ENCODE measurements at regions not wholly inside any gene's neighbourhood (a gene's known extent, or its start where the extent isn't known, plus 50 kb on each side); places are given as distances from the start of the nearest gene placed in this dataset.

GRCh38 chr9:108674766-108675530 is 180.8 kb downstream of the ACTL7B start:
- TF ChIP-seq CTCF (IDR thresholded peaks at IDR 0.05; ENCODE audit: borderline replicate concordance, insufficient read depth, low read depth, low read length), result no peak
- no peak overlapping the region for H3K4me3 ChIP-seq (ENCODE audit: low read depth, low read length)

GRCh38 chr9:108673386-108673785 is 182.4 kb downstream of the ACTL7B start:
- no peak overlapping the region for H3K4me3 ChIP-seq (ENCODE audit: low read depth, low read length)
- TF ChIP-seq CTCF (IDR thresholded peaks at IDR 0.05; ENCODE audit: borderline replicate concordance, insufficient read depth, low read depth, low read length), result no peak

GRCh38 chr9:108672475-108673190 is 183.2 kb downstream of the ACTL7B start:
- no peak for TF ChIP-seq CTCF (IDR thresholded peaks at IDR 0.05; ENCODE audit: borderline replicate concordance, insufficient read depth, low read depth, low read length)
- H3K4me3 ChIP-seq (ENCODE audit: low read depth, low read length), result no peak overlapping the region

GRCh38 chr9:108671794-108672193 is 184.0 kb downstream of the ACTL7B start:
- H3K4me3 ChIP-seq (ENCODE audit: low read depth, low read length), result no peak overlapping the region
- no peak for TF ChIP-seq CTCF (IDR thresholded peaks at IDR 0.05; ENCODE audit: borderline replicate concordance, insufficient read depth, low read depth, low read length)

GRCh38 chr9:108671176-108671575 is 184.6 kb downstream of the ACTL7B start:
- no peak overlapping the region for H3K4me3 ChIP-seq (ENCODE audit: low read depth, low read length)
- TF ChIP-seq CTCF (IDR thresholded peaks at IDR 0.05; ENCODE audit: borderline replicate concordance, insufficient read depth, low read depth, low read length), result no peak

GRCh38 chr9:108668938-108669335 is 186.8 kb downstream of the ACTL7B start:
- no peak for TF ChIP-seq CTCF (IDR thresholded peaks at IDR 0.05; ENCODE audit: borderline replicate concordance, insufficient read depth, low read depth, low read length)
- no peak overlapping the region for H3K4me3 ChIP-seq (ENCODE audit: low read depth, low read length)

All from GM12875 (cell line).